HEK293 (cell line): ENCODE measurements at regions not wholly inside any gene's neighbourhood (a gene's known extent, or its start where the extent isn't known, plus 50 kb on each side); places are given as distances from the start of the nearest gene placed in this dataset.
A peak's percentile ranks its signal among the peaks of the same experiment; 100 is the strongest.

Source experiments
- CTCF ChIA-PET: fragments of 350-600 bp; formaldehyde crosslinking; extraction: SDS; loops from one replicate; lab custom pipeline; 2021; ENCODE audit warnings: antibody characterized with exemption; lab: Yijun Ruan, JAX
- POLR2A ChIA-PET: fragments of 300-600 bp; formaldehyde crosslinking; extraction: SDS; loops from one replicate; lab custom pipeline; 2020; ENCODE audit warnings: antibody characterized with exemption, inconsistent platforms; lab: Yijun Ruan, JAX
- H3K27ac ChIP-seq: fragments of 200-500 bp; sonication (Bioruptor generic); 2 replicates; pipeline ENCODE4 v1.5.1; 2014; ENCODE audit warnings: low read depth, low read length, control low read depth, inconsistent platforms; ENCODE audit errors: extremely low read depth
- H3K36me3 ChIP-seq, 2 experiments: fragments of 200-500 bp in 1 of 2; sonication (Bioruptor generic) in 1 of 2; 1 replicate in 1 of 2; 2 replicates in 1 of 2; pipeline ENCODE4 v1.5.1; 2014 to 2017; ENCODE audit warnings: inconsistent platforms in 2 of 2, low read length in 2 of 2; ENCODE audit not compliant: control insufficient read depth in 2 of 2, insufficient read depth in 1 of 2
- H3K4me1 ChIP-seq: fragments of 200-500 bp; sonication (Bioruptor generic); 2 replicates; pipeline ENCODE4 v1.5.1; 2014; ENCODE audit warnings: mild to moderate bottlenecking, low read length, inconsistent platforms; ENCODE audit not compliant: control insufficient read depth, insufficient read depth
- H3K4me3 ChIP-seq: 2 replicates; pipeline ENCODE4 v1.5.1; 2011; ENCODE audit warnings: low read depth, mild to moderate bottlenecking, control low read depth, low read length, moderate library complexity
- H3K9me3 ChIP-seq: fragments of 200-500 bp; sonication (Bioruptor generic); 2 replicates; pipeline ENCODE4 v1.5.1; 2014; ENCODE audit warnings: low read depth, low read length, inconsistent platforms; ENCODE audit not compliant: control insufficient read depth, insufficient read depth
- PRDM10 ChIP-seq: fragments of 450-650 bp; formaldehyde crosslinking; IDR thresholded peaks from 2 replicates; pipeline ENCODE4 v1.5.1; 2016; ENCODE audit warnings: missing biosample characterization, missing genetic modification characterization
- TCF7L2 ChIP-seq: IDR thresholded peaks from 2 replicates; pipeline ENCODE4 v1.6.1; 2011; ENCODE audit warnings: low read depth, mild to moderate bottlenecking, inconsistent platforms, low read length, moderate library complexity, borderline replicate concordance
- TRIM28 ChIP-seq: IDR thresholded peaks from 2 replicates; pipeline ENCODE4 v1.6.1; 2011; ENCODE audit warnings: low read length, control low read depth, borderline replicate concordance
- ZBTB1 ChIP-seq: fragments of 450-650 bp; formaldehyde crosslinking; IDR thresholded peaks from 2 replicates; pipeline ENCODE4 v1.5.1; 2016; ENCODE audit warnings: missing biosample characterization, missing genetic modification characterization
- ZBTB11 ChIP-seq: fragments of 450-650 bp; formaldehyde crosslinking; conservative IDR thresholded peaks from 2 replicates; pipeline ENCODE4 v1.5.1; 2016; ENCODE audit warnings: low read depth, missing biosample characterization, missing genetic modification characterization
- ZBTB6 ChIP-seq: fragments of 450-650 bp; formaldehyde crosslinking; IDR thresholded peaks from 2 replicates; pipeline ENCODE4 v1.5.1; 2017; ENCODE audit warnings: missing biosample characterization, missing genetic modification characterization
- ZNF248 ChIP-seq: fragments of 450-650 bp; formaldehyde crosslinking; IDR thresholded peaks from 2 replicates; pipeline ENCODE4 v1.5.1; 2017; ENCODE audit warnings: missing biosample characterization, missing genetic modification characterization
- ZNF391 ChIP-seq: fragments of 450-650 bp; formaldehyde crosslinking; IDR thresholded peaks from 2 replicates; pipeline ENCODE4 v1.5.1; 2016; ENCODE audit warnings: low read depth, missing biosample characterization, missing genetic modification characterization, borderline replicate concordance
- ZNF394 ChIP-seq: fragments of 450-650 bp; formaldehyde crosslinking; IDR thresholded peaks from 2 replicates; pipeline ENCODE4 v1.5.1; 2016; ENCODE audit warnings: missing biosample characterization, missing genetic modification characterization, mild to moderate bottlenecking, moderate library complexity, borderline replicate concordance
- ZNF544 ChIP-seq: fragments of 450-650 bp; formaldehyde crosslinking; IDR thresholded peaks from 2 replicates; pipeline ENCODE4 v1.5.0; 2017; ENCODE audit warnings: missing biosample characterization, missing genetic modification characterization
- ZNF555 ChIP-seq: fragments of 450-650 bp; formaldehyde crosslinking; conservative IDR thresholded peaks from 2 replicates; pipeline ENCODE4 v1.5.1; 2017; ENCODE audit warnings: missing biosample characterization, mild to moderate bottlenecking, missing genetic modification characterization, inconsistent platforms
- ZNF571 ChIP-seq: fragments of 450-650 bp; formaldehyde crosslinking; IDR thresholded peaks from 2 replicates; pipeline ENCODE4 v1.5.0; 2017; ENCODE audit warnings: missing biosample characterization, missing genetic modification characterization
- ZNF654 ChIP-seq: fragments of 450-650 bp; formaldehyde crosslinking; IDR thresholded peaks from 2 replicates; pipeline ENCODE4 v1.5.1; 2016; ENCODE audit warnings: low read depth, missing biosample characterization, missing genetic modification characterization
- ZNF837 ChIP-seq: fragments of 450-650 bp; formaldehyde crosslinking; IDR thresholded peaks from 2 replicates; pipeline ENCODE4 v1.5.1; 2016; ENCODE audit warnings: missing biosample characterization, missing genetic modification characterization
- ZNF843 ChIP-seq: fragments of 450-650 bp; formaldehyde crosslinking; IDR thresholded peaks from 2 replicates; pipeline ENCODE4 v1.5.1; 2016; ENCODE audit warnings: missing biosample characterization, missing genetic modification characterization

- TF ChIP-seq TRIM28 (0 out of 2 replicates have a peak, but pooled peaks have one; percentile 22), ZNF843 (tag by site-specific recombination) (no peak), PRDM10 (tag by site-specific recombination) (peak; percentile 34; the same call in 1 of the 2 replicates), ZNF837 (tag by site-specific recombination) (no peak)
- ChIA-PET POLR2A (no interaction called here), CTCF (interaction anchor here (0.5 to 2.2 kb wide), 5 partner anchors 29 to 1450 kb away, joined by 3 to 9 read pairs (median 4); no protein-coding TSS in a partner anchor)
- H3K36me3 ChIP-seq: no peaks in the 10 kb centered on the region
- no peaks in the 10 kb centered on the region for H3K4me1 ChIP-seq
- no peak overlapping the region for H3K27ac ChIP-seq
- H3K9me3 ChIP-seq: no peaks in the 10 kb centered on the region
- no peak overlapping the region for H3K4me3 ChIP-seq
These were observed 639.6 kb downstream of the EPHA7 start for GRCh38 chr6:92779746-92780145.

- POLR2A ChIA-PET: no interaction called here
- Histone ChIP-seq H3K4me3 (no peak overlapping the region), H3K9me3 (no peaks in the 10 kb centered on the region), H3K36me3 (no peaks in the 10 kb centered on the region), H3K27ac (no peak overlapping the region), H3K4me1 (no peaks in the 10 kb centered on the region)
- CTCF ChIA-PET: interaction anchor here (1.4 kb wide), 1 partner anchor 9 kb away, joined by 5 read pairs; no protein-coding TSS in a partner anchor
- TF ChIP-seq ZNF654 (tag by site-specific recombination) (peak; percentile 44), ZNF391 (tag by site-specific recombination) (no peak)
These were observed 642.1 kb downstream of the EPHA7 start for GRCh38 chr6:92777146-92777740.

GRCh38 chr6:92770540-92770939, 648.8 kb downstream of the EPHA7 start:
- Histone ChIP-seq H3K4me3 (no peak overlapping the region), H3K27ac (no peak overlapping the region), H3K36me3 (no peaks in the 10 kb centered on the region), H3K9me3 (no peaks in the 10 kb centered on the region), H3K4me1 (no peaks in the 10 kb centered on the region)
- TF ChIP-seq TCF7L2: peak; percentile 71; the same call in 1 of the 2 replicates
- TF ChIP-seq ZBTB11: no peak
- CTCF ChIA-PET: interaction anchor here (0.7 kb wide), 1 partner anchor 163 kb away, joined by 3 read pairs; no protein-coding TSS in a partner anchor
- POLR2A ChIA-PET: no interaction called here

GRCh38 chr6:92767101-92767500, 652.3 kb downstream of the EPHA7 start:
- no peaks in the 10 kb centered on the region for H3K4me1 ChIP-seq
- ChIA-PET POLR2A (no interaction called here), CTCF (no interaction called here)
- no peaks in the 10 kb centered on the region for H3K36me3 ChIP-seq
- no peaks in the 10 kb centered on the region for H3K9me3 ChIP-seq
- no peak overlapping the region for H3K27ac ChIP-seq
- H3K4me3 ChIP-seq: no peak overlapping the region
- TF ChIP-seq ZNF571 (tag by site-specific recombination): no peak
- no peak for TF ChIP-seq ZBTB1
- TF ChIP-seq ZNF394: no peak
- no peak for TF ChIP-seq ZNF555
- no peak for TF ChIP-seq ZNF544
- no peak for TF ChIP-seq ZBTB6 (tag by site-specific recombination)
- no peak for TF ChIP-seq ZNF248 (tag by site-specific recombination)
